Activated CD8-positive, alpha-beta memory T cell treated with anti-CD3 and anti-CD28 coated beads, Interleukin-2, amount 50 U/mL, for 24 hours (primary cell): ENCODE measurements at regions not wholly inside any gene's neighbourhood (a gene's known extent, or its start where the extent isn't known, plus 50 kb on each side); places are given as distances from the start of the nearest gene placed in this dataset.

Source experiments
- DNase-seq: peaks from one replicate; pipeline ENCODE4 v3.0.0-alpha.2; 2020; ENCODE audit errors: extremely low read depth

DNA sequence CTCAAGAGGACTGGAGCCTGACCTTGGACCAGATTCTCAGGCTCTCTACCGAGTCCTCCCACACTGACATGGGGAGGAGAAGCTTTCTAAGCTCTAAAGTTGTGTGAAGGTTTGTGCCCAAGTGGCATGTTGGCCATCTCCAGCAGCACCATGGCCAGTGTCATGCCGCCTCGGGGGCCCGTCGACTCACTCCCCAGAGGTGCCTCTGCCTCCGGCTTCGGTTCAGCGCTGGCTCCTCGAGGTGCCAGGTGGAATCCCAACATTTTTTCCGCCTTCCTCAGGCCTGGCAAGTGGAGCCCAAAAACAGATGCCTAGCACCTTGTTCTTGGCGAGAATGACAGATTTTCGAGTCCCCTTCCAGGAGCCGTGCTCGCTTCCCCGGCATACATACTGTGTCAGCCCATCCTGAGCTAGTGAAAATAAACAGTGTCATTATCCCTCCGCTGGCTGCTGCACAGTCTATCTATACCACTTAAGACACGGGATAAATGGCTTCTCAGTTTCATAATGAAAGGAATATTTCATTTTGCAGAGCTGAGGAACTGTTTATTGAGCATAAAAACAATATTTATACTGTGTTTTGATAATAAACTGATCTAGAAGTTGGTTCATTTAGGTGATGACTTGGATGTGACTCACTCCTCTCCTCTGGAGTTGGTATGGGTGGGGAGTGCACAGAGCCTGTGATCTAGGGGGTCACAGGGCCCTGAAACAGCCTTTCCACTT is 328.5 kb upstream of the TLE3 start:
- no peak for DNase-seq

DNA sequence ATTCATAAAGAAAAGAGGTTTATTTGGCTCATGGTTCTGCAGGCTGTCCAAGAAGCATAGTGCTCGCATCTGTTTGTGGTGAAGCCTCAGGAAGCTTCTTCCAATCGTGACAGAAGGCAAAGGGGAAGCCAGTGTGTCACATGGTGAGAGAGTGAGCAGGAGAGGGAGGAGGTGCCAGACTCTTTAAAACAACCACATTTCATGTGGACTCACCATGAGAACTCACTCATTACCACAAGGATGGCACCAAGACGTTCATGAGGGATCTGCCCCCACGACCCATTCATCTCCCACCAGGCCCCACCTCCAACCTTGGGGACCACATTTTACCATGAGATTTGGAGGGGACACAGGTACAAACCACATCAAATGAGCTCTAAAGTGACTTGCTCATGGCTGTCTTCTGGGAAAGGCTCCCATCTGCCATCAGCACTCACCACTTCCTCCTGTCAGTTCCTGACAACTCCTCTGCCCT is 327.3 kb upstream of the TLE3 start:
- DNase-seq: no peak

DNA sequence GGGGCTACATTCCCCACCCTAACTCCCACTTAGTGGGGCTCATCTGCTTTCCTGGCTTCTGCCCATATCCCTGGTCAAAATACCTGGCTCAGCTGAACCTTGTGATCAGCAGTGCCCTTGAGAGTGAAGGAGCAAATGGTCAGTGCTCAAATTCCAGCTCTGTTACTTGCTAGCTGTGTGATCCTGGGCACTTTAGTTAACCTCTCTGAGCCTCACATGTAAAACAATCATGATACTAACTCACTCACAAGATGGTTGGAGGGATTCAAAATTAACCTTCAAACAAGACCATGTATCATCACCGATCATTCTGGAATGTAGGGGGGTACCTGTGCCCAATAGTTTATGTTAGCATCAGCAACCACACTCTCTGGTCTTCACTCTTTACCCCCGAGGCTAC is 325.6 kb upstream of the TLE3 start:
- no peak for DNase-seq

DNA sequence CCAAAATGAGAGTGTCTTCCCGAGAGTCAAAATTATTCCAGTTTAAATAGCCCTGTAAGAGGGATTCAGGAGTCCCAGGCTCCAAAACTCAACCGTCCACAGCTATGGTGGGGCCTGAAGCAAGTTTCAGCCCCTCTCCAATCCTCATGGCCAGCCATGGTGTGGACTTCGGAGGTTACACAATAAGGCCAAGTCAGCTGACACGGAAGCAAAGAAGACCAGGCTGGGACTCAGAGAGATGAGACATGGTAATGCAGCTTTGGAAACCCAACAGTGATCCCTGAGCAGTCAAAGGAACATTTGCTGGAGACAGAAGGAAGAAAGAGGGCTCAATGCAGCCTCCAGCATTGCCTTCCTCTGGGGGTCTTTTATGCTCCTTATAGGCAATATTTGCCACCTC is 324.6 kb upstream of the TLE3 start:
- no peak for DNase-seq

DNA sequence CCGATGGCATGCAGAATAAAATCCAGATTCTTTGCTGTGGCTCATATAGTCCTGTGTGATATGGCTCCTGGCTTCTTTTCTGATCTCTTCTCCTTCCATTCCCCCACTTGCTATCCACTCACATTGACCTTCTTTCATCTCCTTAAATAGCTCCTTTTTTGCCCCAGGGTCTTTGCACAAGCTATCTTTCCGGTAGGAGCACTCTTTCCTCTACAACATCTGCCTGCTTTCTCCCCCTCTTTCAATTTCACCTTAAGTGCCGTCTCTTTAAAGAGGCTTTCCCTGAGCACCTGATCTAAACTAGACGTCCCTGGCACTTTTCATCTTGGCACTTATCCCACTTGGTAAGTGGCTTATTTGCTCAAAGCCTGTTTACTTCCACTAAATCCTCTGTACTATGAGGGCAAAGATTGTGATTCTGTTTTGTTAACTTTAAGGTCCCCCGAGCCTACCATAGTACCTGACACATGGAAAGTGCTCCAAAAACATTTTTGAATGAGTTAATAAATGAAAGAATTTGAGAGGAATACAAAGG is 323.3 kb upstream of the TLE3 start:
- no peak for DNase-seq

DNA sequence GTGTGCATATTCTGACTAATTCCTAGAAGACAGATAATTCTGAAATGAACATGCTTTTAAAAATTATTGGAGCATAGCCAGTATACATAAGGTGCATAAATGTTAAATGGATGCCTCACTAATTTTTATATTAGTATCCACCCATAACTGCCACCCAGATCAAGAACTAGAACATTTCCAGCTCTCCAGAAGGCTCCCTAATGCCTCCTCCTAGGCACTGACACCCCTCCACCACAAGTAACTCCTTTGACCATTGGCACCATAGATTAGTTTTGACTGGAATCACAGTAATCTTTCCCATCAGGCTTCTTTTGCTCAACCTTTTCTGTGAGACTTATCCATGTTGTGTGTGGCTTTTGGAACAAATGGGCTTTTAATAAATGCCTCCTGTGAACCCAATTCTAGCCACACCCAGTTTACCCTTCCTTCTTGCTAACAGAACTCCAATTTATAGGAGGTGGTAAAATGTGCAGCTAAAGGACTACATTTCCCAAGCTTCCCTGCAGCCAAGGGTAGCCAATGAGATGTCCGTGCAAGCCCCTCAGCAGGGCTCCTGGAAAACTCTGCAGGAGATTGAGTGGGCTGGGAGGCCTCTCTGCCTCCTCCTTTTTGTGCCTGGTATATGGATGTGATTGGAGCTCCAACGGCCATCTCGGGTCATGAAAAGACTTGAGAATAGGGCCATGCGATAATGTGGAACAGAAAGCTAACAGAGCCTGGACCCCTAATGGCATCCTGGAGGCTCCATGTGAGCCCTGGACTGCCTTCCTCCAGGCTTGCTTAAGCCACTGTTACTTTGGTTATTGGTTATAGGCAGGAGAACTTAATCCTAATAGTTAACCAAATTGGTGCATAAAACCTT is 322.6 kb upstream of the TLE3 start:
- DNase-seq: no peak

DNA sequence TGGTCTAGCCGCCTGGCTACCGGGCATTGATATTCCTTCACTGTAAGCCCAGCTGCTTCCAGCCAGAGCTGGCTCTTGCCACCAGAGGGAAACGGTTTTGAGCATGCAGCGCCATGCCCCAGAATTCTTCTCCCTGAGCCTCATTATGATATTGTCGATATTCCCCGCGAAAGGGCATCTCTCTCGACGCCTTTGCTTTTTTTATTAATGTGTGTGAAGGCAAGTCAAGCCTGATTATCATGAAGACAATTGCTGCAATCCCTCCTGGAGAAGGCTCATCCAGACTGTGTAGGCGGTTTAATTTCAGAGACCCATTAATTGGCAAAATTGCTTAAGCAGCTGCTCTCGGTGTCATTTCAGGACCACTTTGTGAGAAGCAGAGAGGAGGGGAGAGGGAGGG is 321.2 kb upstream of the TLE3 start:
- no peak for DNase-seq

DNA sequence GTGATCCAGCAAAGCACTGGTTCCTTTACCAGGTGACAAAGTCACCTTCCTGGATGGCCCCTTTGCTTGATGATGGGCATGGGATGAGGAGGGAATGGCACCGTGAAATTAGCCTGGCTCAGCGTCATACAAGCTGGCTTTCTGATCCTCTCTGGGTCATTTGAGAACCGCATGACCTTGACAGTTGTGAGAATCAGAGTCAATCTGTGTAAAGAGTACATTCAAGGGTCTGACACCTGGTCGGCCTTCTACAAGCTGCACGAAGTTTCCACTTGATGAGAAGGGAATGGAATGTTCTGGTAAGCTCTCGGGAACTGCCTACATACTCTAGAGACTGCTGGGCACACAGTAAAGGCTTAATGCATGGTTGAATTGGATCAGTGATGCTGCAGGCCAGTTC is 319.8 kb upstream of the TLE3 start:
- DNase-seq: no peak

DNA sequence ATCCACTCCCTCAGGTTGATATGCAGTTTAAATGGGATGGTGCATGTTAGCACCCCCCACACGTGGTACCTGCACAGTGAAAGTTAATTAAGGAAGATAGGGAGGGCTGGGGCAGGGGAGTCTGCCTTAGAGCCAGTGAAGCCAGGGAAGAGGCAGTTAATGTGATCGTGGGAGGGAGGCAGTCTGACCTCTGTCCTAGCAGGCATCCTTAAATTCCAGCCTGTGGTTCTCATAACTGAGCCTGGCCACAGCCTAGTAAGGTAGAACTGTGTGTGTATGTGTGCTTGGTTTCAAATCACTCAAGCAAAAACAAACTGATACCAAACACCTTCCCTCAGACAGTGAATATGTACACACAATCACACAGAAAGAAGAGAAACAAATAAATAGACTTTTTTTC is 319.1 kb upstream of the TLE3 start:
- no peak for DNase-seq

DNA sequence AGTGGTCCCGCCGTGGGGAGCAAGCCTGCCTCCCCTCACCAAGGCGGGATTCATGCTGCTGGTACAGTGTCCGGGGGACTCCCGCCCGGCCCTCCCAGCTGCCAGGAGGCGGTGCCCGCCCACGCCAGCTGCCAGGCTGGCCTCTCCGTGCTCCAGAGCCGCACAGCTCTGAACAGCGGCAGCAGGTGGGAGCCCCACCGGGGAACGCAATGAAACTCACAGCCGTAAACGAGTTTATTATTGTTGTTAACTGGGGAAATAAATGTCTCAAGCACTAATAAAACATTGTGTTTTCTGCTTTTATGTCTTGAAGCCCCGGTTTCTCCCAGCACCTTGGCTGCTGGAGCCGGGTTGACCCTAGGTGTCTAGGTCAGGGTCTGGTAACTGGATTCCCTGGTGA is 317.7 kb upstream of the TLE3 start:
- DNase-seq: no peak

DNA sequence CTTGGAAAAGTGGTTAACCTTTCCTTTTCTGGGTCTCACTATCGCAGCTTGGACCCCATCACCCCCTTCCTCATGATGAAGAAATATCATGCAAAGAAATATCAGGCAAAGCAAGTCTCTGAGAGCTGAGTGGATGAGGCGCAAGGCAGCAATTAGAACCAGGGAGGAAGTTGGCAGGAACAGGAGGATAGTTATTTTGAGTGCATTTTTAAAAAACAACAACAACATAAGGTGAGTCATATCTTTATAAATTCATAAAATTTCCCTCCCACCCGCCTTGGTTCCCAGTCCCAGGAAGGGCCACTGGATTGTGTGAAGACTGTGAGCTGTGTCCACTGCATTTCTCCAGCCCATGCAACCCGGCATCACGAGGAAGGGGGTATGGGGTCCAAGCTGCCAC is 316.9 kb upstream of the TLE3 start:
- DNase-seq: no peak

DNA sequence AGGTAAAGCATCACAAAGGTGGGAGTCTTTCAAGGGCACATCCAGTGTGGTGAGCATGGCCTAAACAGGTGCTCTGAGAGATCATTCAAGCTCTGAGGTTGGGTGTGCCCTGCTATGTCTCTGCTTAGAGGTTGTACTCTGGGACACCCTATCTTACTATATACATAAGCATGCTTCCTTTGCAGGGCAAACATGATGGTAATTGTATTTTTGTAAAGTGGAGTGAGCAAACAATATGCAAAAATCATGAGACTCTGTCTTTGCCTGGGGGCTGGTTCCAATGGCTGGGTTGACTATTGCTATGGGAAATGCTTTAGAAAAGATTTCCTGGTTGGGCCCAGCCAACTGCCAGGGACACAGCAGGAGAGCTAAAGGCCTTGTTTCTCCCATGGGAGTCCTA is 315.1 kb upstream of the TLE3 start:
- no peak for DNase-seq

DNA sequence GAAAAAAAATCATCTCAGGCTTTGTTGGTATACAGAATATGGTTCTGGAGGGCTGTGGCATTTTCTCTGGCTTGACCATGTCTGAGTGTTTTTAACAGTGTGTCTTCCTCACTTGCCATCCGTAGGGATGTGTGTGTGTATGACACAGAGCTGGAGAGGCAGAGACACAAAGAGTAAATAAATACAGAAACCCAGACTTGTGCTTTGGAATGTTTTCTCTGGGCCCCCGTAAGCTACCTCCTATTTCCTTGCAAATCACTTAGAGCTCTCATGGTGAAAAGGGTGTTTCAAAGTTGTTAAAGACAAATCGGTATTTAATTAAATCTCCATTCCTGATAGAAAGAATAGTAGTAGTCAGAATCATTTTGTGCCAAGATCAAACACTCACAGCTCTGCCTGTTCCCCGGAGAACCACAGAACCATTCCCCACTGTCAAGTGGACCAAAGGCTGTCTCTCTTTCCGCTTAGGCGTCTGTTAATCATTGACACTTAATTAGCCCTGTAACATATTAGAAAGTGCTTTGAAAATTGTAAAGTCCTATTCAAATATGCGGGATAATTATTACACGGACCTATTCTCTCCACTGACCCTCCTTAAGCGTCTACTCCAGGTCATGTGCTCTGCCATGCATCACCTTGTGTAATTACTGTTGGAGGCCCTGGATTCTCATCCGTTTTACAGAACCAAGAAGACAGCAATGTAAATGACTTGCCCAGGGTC is 313.6 kb upstream of the TLE3 start:
- no peak for DNase-seq

DNA sequence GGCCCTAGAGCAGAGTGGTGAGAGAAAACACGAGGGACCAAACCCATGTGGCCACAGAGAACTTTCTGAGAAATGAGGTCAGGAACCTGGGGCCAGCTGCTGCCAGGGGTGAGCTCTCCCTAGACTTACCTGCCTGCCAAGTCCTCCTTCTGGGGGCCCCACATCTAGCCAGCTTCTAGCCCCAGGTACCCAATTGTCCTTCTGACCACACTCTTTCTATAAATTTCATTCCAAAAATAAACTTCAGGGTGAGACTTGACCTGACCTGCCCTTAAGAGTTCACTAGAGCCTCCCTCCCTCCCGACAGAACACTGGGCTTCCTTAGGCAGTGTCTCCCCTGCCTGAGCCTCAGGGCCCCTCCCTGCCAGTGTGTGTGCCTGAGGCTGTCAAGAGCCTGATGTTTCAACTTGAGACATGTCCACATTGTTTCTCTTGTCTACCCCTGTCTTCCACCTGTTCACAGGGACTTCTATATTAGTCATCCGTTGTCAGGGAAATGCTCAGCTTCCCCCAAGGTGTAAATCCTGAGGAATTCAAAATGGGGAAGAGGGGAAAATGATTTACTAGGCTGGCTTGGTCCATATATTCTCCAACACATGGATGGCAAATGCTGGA is 312.8 kb upstream of the TLE3 start:
- no peak for DNase-seq

DNA sequence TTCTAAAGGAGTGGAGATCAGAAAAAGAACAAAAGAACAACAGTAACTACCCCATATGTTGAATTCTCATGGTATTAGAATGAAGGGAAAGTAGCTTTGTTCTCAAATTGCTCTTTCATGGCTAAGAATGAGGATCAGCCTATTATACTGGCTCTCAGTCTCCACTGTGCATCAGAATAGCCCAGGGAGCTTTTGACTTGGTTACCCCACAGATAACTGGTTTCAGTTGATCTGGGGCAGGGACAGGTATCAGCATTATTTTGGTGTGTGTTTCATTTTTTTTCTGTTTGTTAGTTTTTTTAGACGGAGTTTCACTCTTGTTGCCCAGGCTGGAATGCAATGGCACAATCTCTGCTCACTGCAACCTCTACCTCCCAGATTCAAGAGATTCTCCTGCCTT is 311.7 kb upstream of the TLE3 start:
- DNase-seq: no peak

DNA sequence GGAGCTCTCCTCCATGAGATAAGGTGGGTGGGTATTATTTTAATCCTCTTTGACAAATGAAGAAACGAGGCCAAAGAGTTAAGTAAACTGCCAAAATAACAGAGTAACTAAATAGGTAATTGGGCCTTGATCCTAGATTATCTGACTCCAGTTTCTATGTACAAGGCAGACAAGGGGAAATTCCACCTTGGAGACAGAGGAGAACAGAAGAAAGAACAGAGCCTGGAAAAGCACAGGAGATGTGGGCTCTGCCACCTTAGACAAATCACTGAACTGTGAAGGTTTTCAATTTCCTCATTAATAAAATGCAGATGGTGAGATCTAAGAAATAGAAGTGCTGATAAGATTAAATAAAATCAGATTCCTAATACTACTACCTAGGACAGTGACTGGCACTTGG is 310.2 kb upstream of the TLE3 start:
- DNase-seq: no peak

DNA sequence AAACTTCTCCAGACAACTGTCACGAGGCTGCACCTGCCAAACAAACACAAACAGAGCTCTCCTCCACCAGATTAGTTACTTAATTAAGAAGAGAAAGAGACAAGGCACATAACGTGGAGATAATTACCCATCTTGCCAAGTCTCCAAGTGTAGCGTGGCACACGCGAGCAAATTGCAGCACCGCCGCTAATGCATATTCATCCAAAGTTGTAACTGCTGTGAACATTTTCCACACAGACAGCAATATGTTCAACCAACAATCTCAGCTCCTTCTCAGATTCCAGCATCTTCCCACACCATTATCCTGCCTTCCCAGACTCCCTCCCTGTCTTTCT is 309.6 kb upstream of the TLE3 start:
- DNase-seq: no peak

DNA sequence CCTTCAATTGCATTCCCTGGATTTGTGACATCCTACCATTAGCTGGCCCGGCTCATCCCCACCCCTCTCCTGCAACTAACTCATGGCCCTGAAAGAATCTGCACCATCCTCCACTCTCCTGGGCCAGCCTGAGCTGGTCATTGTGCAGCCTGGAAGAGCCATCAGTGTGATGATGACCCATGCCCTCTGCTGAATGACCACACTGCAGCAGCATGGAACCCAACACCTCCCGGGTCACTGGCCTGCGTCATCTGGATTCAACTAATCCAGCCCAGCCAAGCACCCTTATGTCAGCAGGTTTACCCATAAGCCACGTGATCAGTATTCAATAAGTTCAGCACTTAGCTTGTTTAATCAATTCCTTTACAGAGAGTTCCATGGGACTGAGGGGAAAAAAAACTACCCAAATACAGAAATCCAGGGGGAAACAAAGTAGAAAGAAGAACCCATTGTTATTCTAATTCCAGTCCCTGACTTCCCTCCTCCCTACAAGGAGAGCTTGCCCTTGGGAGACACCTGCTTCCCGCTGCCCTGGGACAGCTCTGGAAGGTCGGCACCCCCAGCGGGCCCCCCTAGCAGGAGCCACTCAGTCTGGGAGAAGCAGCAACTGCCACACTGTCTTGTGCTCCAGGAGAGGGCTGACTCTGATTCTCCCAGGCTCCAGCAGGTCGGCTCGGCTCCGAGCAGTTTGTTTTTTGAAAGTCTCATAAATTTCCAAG is 309.1 kb upstream of the TLE3 start:
- DNase-seq: no peak

DNA sequence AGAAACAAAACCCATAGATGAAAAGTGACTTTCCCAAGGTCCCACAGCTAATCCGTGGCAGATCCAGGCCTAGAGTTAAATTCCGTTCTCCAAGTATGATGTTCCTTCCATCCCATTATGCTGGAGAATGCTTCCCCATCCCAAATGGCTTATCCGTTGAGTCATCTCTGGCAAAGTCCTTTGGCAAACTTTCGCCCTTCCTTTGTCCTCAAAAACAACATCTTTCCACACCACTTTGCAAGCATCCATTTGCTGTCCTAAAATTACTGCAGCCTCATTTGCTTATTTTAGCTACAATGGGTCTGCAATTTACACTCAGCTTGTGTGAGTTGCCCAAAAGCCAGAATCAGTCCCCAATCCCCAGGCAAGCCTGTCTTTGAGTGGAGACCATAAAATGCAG is 304.0 kb upstream of the TLE3 start:
- DNase-seq: no peak

DNA sequence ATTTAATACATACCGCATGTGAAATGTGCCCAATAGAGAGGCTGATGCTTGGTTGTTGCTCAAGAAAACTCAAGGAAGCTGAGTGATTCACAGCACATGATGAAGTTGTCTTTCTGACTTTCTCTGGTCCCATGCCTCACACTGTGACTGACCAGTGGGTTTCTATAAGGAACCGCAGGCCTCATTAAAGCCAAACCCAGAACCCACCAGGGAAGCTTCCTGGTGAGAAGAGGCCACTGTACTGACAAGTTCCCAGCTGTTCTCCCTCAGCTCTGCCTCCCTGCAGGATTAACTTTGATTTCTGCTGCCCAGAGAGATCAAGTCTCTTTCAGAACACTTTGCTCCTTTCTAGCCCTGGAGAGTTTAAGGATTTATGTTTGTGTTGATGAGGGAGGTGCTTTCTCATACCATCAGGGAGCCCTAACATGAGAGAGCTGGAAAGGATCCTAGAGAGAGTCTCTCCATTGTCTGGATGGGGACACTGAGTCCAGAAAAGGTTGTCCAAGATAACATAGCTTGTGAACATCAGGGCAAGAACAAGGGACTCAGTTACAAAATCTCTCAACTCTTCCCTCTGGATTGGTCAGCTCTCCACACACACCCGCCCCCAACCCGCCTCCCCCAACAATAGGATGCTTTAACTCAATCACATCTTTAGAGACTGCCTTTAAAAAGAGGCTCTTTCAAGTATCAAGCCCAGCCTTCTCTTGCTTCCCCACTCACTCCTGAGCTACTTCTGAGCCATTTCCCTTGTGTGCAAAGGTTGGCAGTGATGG is 303.2 kb upstream of the TLE3 start:
- DNase-seq: no peak

DNA sequence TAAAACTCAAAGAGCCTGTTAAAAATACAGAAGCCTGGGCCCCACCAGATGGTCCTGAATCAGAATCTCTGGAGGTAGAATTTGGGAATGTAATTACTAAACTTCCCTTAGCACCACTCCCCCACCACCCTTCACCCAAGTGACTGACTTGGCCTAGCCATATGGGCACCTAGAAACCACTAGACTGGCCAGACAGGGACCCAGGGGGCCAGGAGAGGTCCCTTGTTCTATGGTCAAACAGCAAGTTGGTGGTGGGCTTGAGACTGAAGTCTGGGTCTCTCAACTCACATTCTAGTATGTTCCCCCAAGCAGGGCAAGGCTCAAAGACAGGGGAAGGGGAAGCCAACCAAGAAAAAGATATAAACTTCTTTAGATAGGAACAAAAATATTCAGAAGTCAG is 301.5 kb upstream of the TLE3 start:
- DNase-seq: no peak
